Endothelial cell of umbilical vein (primary cell): ENCODE measurements at regions not wholly inside any gene's neighbourhood (a gene's known extent, or its start where the extent isn't known, plus 50 kb on each side); places are given as distances from the start of the nearest gene placed in this dataset.

ENCODE experiments used
- BruUV-seq: library from RNA; stranded (reverse); fragments of 400-500 nt; replicated peaks from 2 replicates; lab custom pipeline; 2021; lab: Mats Ljungman, UMichigan
- CTCF ChIA-PET: fragments of 300-600, 350-600 bp; sonication (Branson Sonifier 250); formaldehyde crosslinking; loops from one replicate; lab custom pipeline; 2021; ENCODE audit warnings: antibody characterized with exemption, inconsistent platforms; lab: Charles Lee
- POLR2A ChIA-PET: fragments of 300-600, 350-600 bp; sonication (Branson Sonifier 250); formaldehyde crosslinking; loops from one replicate; lab custom pipeline; 2021; ENCODE audit warnings: antibody characterized with exemption, inconsistent platforms; lab: Charles Lee
- DNase-seq: peaks from one replicate; pipeline ENCODE4 v3.0.0-alpha.2; 2011; ENCODE audit warnings: low read depth, low spot score
- FAIRE-seq: peaks from 2 replicates; lab custom pipeline; 2011; peaks lifted over from hg19 to GRCh38; lab: Jason Lieb, UNC
- H2AFZ ChIP-seq: 2 replicates; pipeline ENCODE4 v1.6.0; 2012; ENCODE audit warnings: low read depth, low read length, control low read depth, inconsistent platforms
- H3K27ac ChIP-seq: 2 replicates; pipeline ENCODE4 v1.5.1; 2011; ENCODE audit warnings: low read depth, mild to moderate bottlenecking, control low read depth, low read length, moderate library complexity; ENCODE audit not compliant: insufficient read depth
- H3K27me3 ChIP-seq, 2 experiments: 2 replicates each; pipeline versions ENCODE4 v1.6.0 to v1.6.1; 2011; ENCODE audit warnings: low read length in 2 of 2, mixed read lengths in 1 of 2; ENCODE audit not compliant: control insufficient read depth in 2 of 2, insufficient read depth in 2 of 2
- H3K36me3 ChIP-seq, 2 experiments: 2 replicates in 1 of 2; 3 replicates in 1 of 2; pipeline ENCODE4 v1.5.1; 2011; ENCODE audit warnings: low read length in 2 of 2, mild to moderate bottlenecking in 1 of 2, moderate library complexity in 1 of 2; ENCODE audit not compliant: control insufficient read depth in 2 of 2, insufficient read depth in 2 of 2; ENCODE audit errors: extremely low read depth in 1 of 2
- H3K4me1 ChIP-seq: 3 replicates; pipeline ENCODE4 v1.5.1; 2011; ENCODE audit warnings: mild to moderate bottlenecking, low read length; ENCODE audit not compliant: control insufficient read depth, insufficient read depth; ENCODE audit errors: extremely low read depth
- H3K4me2 ChIP-seq: 2 replicates; pipeline ENCODE4 v1.6.1; 2011; ENCODE audit warnings: low read length, control low read depth, mixed read lengths; ENCODE audit not compliant: insufficient read depth
- H3K4me3 ChIP-seq, 3 experiments: fragments of 200-600 bp in 1 of 3; sonication (generic), shearing (Covaris generic) in 1 of 3; replicated peaks in 1 of 3; 2 replicates each; pipeline ENCODE4 v1.5.1; 2011 to 2016; ENCODE audit warnings: control low read depth in 3 of 3, low read length in 3 of 3, mild to moderate bottlenecking in 2 of 3, inconsistent platforms in 1 of 3, low read depth in 1 of 3, moderate library complexity in 1 of 3; ENCODE audit not compliant: insufficient read depth in 1 of 3
- H3K79me2 ChIP-seq: 2 replicates; pipeline ENCODE4 v1.6.0; 2012; ENCODE audit warnings: low read length, inconsistent platforms; ENCODE audit not compliant: control insufficient read depth, insufficient read depth
- H3K9ac ChIP-seq: replicated peaks from 2 replicates; pipeline ENCODE3; 2011; ENCODE audit warnings: low read length, control low read depth; ENCODE audit not compliant: insufficient read depth; ENCODE audit errors: extremely low read depth
- H3K9me1 ChIP-seq: replicated peaks from 3 replicates; pipeline ENCODE4 v1.6.0; 2011; ENCODE audit warnings: mild to moderate bottlenecking, low read length; ENCODE audit not compliant: control insufficient read depth, insufficient read depth; ENCODE audit errors: extremely low read depth
- H3K9me3 ChIP-seq: replicated peaks from 2 replicates; pipeline ENCODE4 v1.5.1; 2012; ENCODE audit warnings: low read length, inconsistent platforms; ENCODE audit not compliant: control insufficient read depth, insufficient read depth
- H4K20me1 ChIP-seq: replicated peaks from 2 replicates; pipeline ENCODE3; 2011; ENCODE audit warnings: mild to moderate bottlenecking, low read length; ENCODE audit not compliant: control insufficient read depth, insufficient read depth; ENCODE audit errors: extremely low read depth
- CTCF ChIP-seq, 2 donors: IDR thresholded peaks; 1 replicate in 1 of 2; 2 replicates in 1 of 2; pipeline ENCODE4 v1.5.1; 2011; ENCODE audit warnings: low read length in 2 of 2, mild to moderate bottlenecking in 2 of 2, moderate library complexity in 2 of 2, control low read depth in 1 of 2, inconsistent platforms in 1 of 2, low read depth in 1 of 2; ENCODE audit not compliant: insufficient read depth in 1 of 2; ENCODE audit errors: extremely low read depth in 1 of 2
- EZH2 ChIP-seq: IDR thresholded peaks from 2 replicates; pipeline ENCODE4 v1.6.1; 2012; ENCODE audit warnings: borderline replicate concordance, low read depth, mild to moderate bottlenecking, moderate library complexity, low read length, inconsistent platforms; ENCODE audit not compliant: severe bottlenecking
- FOS ChIP-seq: IDR thresholded peaks from 2 replicates; pipeline ENCODE4 v1.6.1; 2011; ENCODE audit warnings: mild to moderate bottlenecking, low read length, moderate library complexity, borderline replicate concordance; ENCODE audit not compliant: insufficient read depth
- GATA2 ChIP-seq: IDR thresholded peaks from 2 replicates; pipeline ENCODE4 v1.7.0; 2011; ENCODE audit warnings: low read depth, mild to moderate bottlenecking, moderate library complexity, mixed read lengths, low read length; ENCODE audit not compliant: insufficient read length, insufficient read depth
- JUN ChIP-seq: IDR thresholded peaks from 2 replicates; pipeline ENCODE4 v1.6.1; 2011; ENCODE audit warnings: borderline replicate concordance, low read depth; ENCODE audit not compliant: insufficient read length, insufficient read depth
- MYC ChIP-seq: IDR thresholded peaks from one replicate; pipeline ENCODE4 v1.6.1; 2011; ENCODE audit warnings: mild to moderate bottlenecking, low read depth, low read length
- POLR2A ChIP-seq: IDR thresholded peaks from 2 replicates; pipeline ENCODE4 v1.6.1; 2012; ENCODE audit warnings: low read depth, mild to moderate bottlenecking, control low read depth, low read length
- POLR2AphosphoS5 ChIP-seq: IDR thresholded peaks from 2 replicates; pipeline ENCODE4 v1.6.1; 2012; ENCODE audit warnings: low read depth, mild to moderate bottlenecking, control low read depth, low read length, moderate library complexity; ENCODE audit not compliant: insufficient read depth
- dilution Hi-C: fragments of 300-500 bp; cut with MboI; formaldehyde crosslinking; loops from one replicate; pipeline ENCODE4 v1.15.0; 2019; ENCODE audit warnings: low sequenced_read_pairs; ENCODE audit not compliant: extremely low pct_ligation_motif_present
- intact Hi-C: fragments of 100-400 bp; cut with micrococcal nuclease; formaldehyde crosslinking; loops from one replicate; pipeline ENCODE4 v1.10.0; 2022
- TF ChIP-seq, protein P1 (sequence below): IDR thresholded peaks from 2 replicates; pipeline ENCODE4 v1.6.1; 2011; ENCODE audit not compliant: insufficient read depth, insufficient read length

GRCh38 chr6:14635934-14636591, 518.5 kb downstream of the CD83 start:
- dilution Hi-C loops (no loop called here), intact Hi-C loops (no loop called here)
- FAIRE-seq (no peak), DNase-seq (no peak)
- no peak overlapping the region for H3K9ac ChIP-seq
- no peaks in the 10 kb centered on the region for H3K9me1 ChIP-seq
- H3K36me3 ChIP-seq = no peaks in the 10 kb centered on the region
- POLR2A ChIA-PET = no interaction called here
- no peak overlapping the region for H3K27ac ChIP-seq
- no peaks in the 10 kb centered on the region for H4K20me1 ChIP-seq
- CTCF ChIA-PET = no interaction called here
- no peak overlapping the region for H3K4me3 ChIP-seq
- TF ChIP-seq POLR2AphosphoS5 = no peak
- TF ChIP-seq GATA2 = no peak
- no peak for TF ChIP-seq MYC
- TF ChIP-seq EZH2 = no peak
- TF ChIP-seq FOS = no peak
- no peak for TF ChIP-seq JUN
- no peak overlapping the region for H2AFZ ChIP-seq
- peaks cover 2% of the 10 kb centered on the region for H3K9me3 ChIP-seq
- H3K27me3 ChIP-seq = no peaks in the 10 kb centered on the region
- no peak overlapping the region for H3K4me2 ChIP-seq
- no peaks in the 10 kb centered on the region for H3K79me2 ChIP-seq
- no TSS peak for BruUV-seq
- no peaks in the 10 kb centered on the region for H3K4me1 ChIP-seq

- intact Hi-C loops (no loop called here), dilution Hi-C loops (no loop called here)
- Histone ChIP-seq H3K36me3 (no peaks in the 10 kb centered on the region), H3K27me3 (no peaks in the 10 kb centered on the region), H3K27ac (no peak overlapping the region), H3K9me1 (no peaks in the 10 kb centered on the region), H3K9ac (no peak overlapping the region), H3K79me2 (no peaks in the 10 kb centered on the region), H3K4me3 (no peak overlapping the region), H2AFZ (no peak overlapping the region), H3K9me3 (no peaks in the 10 kb centered on the region), H3K4me2 (no peak overlapping the region), H3K4me1 (no peaks in the 10 kb centered on the region), H4K20me1 (no peaks in the 10 kb centered on the region)
- TF ChIP-seq POLR2A (no peak), POLR2AphosphoS5 (no peak), FOS (no peak), JUN (no peak), GATA2 (no peak), CTCF (IDR thresholded peaks at IDR 0.05; ENCODE audit: extremely low read depth in 1 of 2, insufficient read depth in 1 of 2, low read depth in 1 of 2, low read length in 2 of 2) (no peak), EZH2 (no peak), MYC (no peak)
- TF ChIP-seq, protein P1, sequence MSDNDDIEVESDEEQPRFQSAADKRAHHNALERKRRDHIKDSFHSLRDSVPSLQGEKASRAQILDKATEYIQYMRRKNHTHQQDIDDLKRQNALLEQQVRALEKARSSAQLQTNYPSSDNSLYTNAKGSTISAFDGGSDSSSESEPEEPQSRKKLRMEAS = no peak
- ChIA-PET CTCF (no interaction called here), POLR2A (no interaction called here)
- DNase-seq (no peak), FAIRE-seq (no peak)
- BruUV-seq = no TSS peak
These were observed 520.9 kb downstream of the CD83 start for GRCh38 chr6:14638435-14638905.
